Fibroblast of skin of left quadriceps (primary cell): ENCODE measurements at regions not wholly inside any gene's neighbourhood (a gene's known extent, or its start where the extent isn't known, plus 50 kb on each side); places are given as distances from the start of the nearest gene placed in this dataset.
"Not testable (repeated sequence)": the region's sequence is repeated elsewhere in the genome, so short reads cannot be mapped to it uniquely, and the experiment has no call there.

Source experiments
- DNase-seq, 2 experiments: peaks; one replicate each; pipeline ENCODE4 v3.0.0-alpha.2; 2013; ENCODE audit warnings: low read depth in 2 of 2

- no peak for DNase-seq
Measured at GRCh38 chr7:50920031-50920635, 137.4 kb upstream of the GRB10 start.

GRCh38 chr7:50915621-50916020 is 132.9 kb upstream of the GRB10 start:
- no peak for DNase-seq

- no peak for DNase-seq
Measured at GRCh38 chr7:50914460-50914859, 131.8 kb upstream of the GRB10 start.

- no peak for DNase-seq
Measured at GRCh38 chr7:50908628-50909290, 126.1 kb upstream of the GRB10 start.

GRCh38 chr7:50898604-50899477 is 116.1 kb upstream of the GRB10 start:
- not testable (repeated sequence) for DNase-seq

- DNase-seq, result not testable (repeated sequence)
Measured at GRCh38 chr7:50887061-50887460, 104.4 kb upstream of the GRB10 start.

GRCh38 chr7:50872437-50872836 is 89.7 kb upstream of the GRB10 start:
- DNase-seq, result no peak

GRCh38 chr7:50869108-50869725 is 86.5 kb upstream of the GRB10 start:
- peak; percentile 28 to 47 for DNase-seq

- no peak for DNase-seq
Measured at GRCh38 chr7:50868426-50869100, 85.9 kb upstream of the GRB10 start.

- no peak for DNase-seq
Measured at GRCh38 chr7:50867034-50867356, 84.3 kb upstream of the GRB10 start.

- DNase-seq, result no peak
Measured at GRCh38 chr7:50866343-50867033, 83.8 kb upstream of the GRB10 start.

GRCh38 chr7:50865450-50865849 is 82.8 kb upstream of the GRB10 start:
- DNase-seq, result no peak

- no peak for DNase-seq
Measured at GRCh38 chr7:50864694-50865093, 82.0 kb upstream of the GRB10 start.

GRCh38 chr7:50863053-50863452 is 80.4 kb upstream of the GRB10 start:
- no peak for DNase-seq

- DNase-seq, result no peak
Measured at GRCh38 chr7:50862302-50862701, 79.6 kb upstream of the GRB10 start.

- no peak for DNase-seq
Measured at GRCh38 chr7:50860598-50860997, 77.9 kb upstream of the GRB10 start.

- no peak for DNase-seq
Measured at GRCh38 chr7:50860174-50860573, 77.5 kb upstream of the GRB10 start.

- no peak for DNase-seq
Measured at GRCh38 chr7:50858528-50859245, 76.0 kb upstream of the GRB10 start.

GRCh38 chr7:50857804-50858489 is 75.3 kb upstream of the GRB10 start:
- DNase-seq, result no peak

- no peak for DNase-seq
Measured at GRCh38 chr7:50856806-50857205, 74.1 kb upstream of the GRB10 start.
